Cardiac muscle cell (in vitro differentiated cells and primary cell): ENCODE measurements at regions not wholly inside any gene's neighbourhood (a gene's known extent, or its start where the extent isn't known, plus 50 kb on each side); places are given as distances from the start of the nearest gene placed in this dataset.

Experiments
- DNase-seq, 2 donors: peaks; one replicate each; pipeline versions ENCODE4 v3.0.0 to v3.0.0-alpha.2; 2010 to 2017; ENCODE audit warnings: low read depth in 1 of 2, low spot score in 1 of 2
- H3K27ac ChIP-seq: fragments of 200-600 bp; sonication (generic); 2 replicates; pipeline ENCODE4 v1.5.1; 2016
- H3K27me3 ChIP-seq: fragments of 200-600 bp; sonication (generic); 2 replicates; pipeline ENCODE4 v1.6.0; 2016; ENCODE audit warnings: control low read depth
- H3K36me3 ChIP-seq: fragments of 200-600 bp; sonication (generic); 2 replicates; pipeline ENCODE4 v1.5.1; 2016; ENCODE audit warnings: control low read depth
- H3K4me1 ChIP-seq: fragments of 200-600 bp; sonication (generic); 2 replicates; pipeline ENCODE4 v1.8.1; 2017; ENCODE audit warnings: low read depth, mild to moderate bottlenecking, mixed run types
- H3K4me3 ChIP-seq: fragments of 200-600 bp; sonication (generic); 2 replicates; pipeline ENCODE4 v1.5.1; 2016; ENCODE audit warnings: mild to moderate bottlenecking
- H3K9me3 ChIP-seq: fragments of 200-600 bp; sonication (generic); 2 replicates; pipeline ENCODE4 v1.5.1; 2017; ENCODE audit warnings: low read depth, mild to moderate bottlenecking, control low read depth
- CTCF ChIP-seq: IDR thresholded peaks from 2 replicates; pipeline ENCODE4 v1.5.1; 2012; ENCODE audit warnings: low read depth, mild to moderate bottlenecking, low read length

- Histone ChIP-seq H3K27ac (no peak overlapping the region), H3K4me3 (no peak overlapping the region), H3K4me1 (no peaks in the 10 kb centered on the region), H3K9me3 (no peaks in the 10 kb centered on the region), H3K27me3 (peaks cover 7% of the 10 kb centered on the region), H3K36me3 (no peaks in the 10 kb centered on the region)
- no peak for TF ChIP-seq CTCF
- DNase-seq, result no peak
Measured at GRCh38 chr11:130997278-130997677, 81.0 kb upstream of the SNX19 start.

- DNase-seq, result peak in 1 of 2 donors; percentile 72
- no peaks in the 10 kb centered on the region for H3K36me3 ChIP-seq
- H3K9me3 ChIP-seq, result no peaks in the 10 kb centered on the region
- no peak for TF ChIP-seq CTCF
- no peak overlapping the region for H3K27ac ChIP-seq
- H3K4me1 ChIP-seq, result no peaks in the 10 kb centered on the region
- no peak overlapping the region for H3K4me3 ChIP-seq
- peaks cover 4% of the 10 kb centered on the region for H3K27me3 ChIP-seq
Measured at GRCh38 chr11:130999086-130999485, 82.8 kb upstream of the SNX19 start.

- no peaks in the 10 kb centered on the region for H3K36me3 ChIP-seq
- H3K27me3 ChIP-seq, result peaks cover 5% of the 10 kb centered on the region
- H3K27ac ChIP-seq, result no peak overlapping the region
- DNase-seq, result peak in 1 of 2 donors; percentile 83
- no peaks in the 10 kb centered on the region for H3K4me1 ChIP-seq
- no peak overlapping the region for H3K4me3 ChIP-seq
- H3K9me3 ChIP-seq, result no peaks in the 10 kb centered on the region
- TF ChIP-seq CTCF, result no peak
Measured at GRCh38 chr11:130999992-131000770, 83.9 kb upstream of the SNX19 start.

- Histone ChIP-seq H3K4me1 (no peaks in the 10 kb centered on the region), H3K27ac (no peak overlapping the region), H3K9me3 (no peaks in the 10 kb centered on the region), H3K27me3 (peaks cover 3% of the 10 kb centered on the region), H3K4me3 (no peak overlapping the region), H3K36me3 (no peaks in the 10 kb centered on the region)
- DNase-seq, result no peak
- no peak for TF ChIP-seq CTCF
Measured at GRCh38 chr11:131002145-131002544, 85.9 kb upstream of the SNX19 start.

- Histone ChIP-seq H3K9me3 (no peaks in the 10 kb centered on the region), H3K4me3 (no peak overlapping the region), H3K27ac (no peak overlapping the region), H3K4me1 (no peaks in the 10 kb centered on the region), H3K36me3 (no peaks in the 10 kb centered on the region), H3K27me3 (peaks cover 3% of the 10 kb centered on the region)
- no peak for TF ChIP-seq CTCF
- no peak for DNase-seq
Measured at GRCh38 chr11:131005829-131006228, 89.5 kb upstream of the SNX19 start.
